Suprapubic skin (tissue), 3 donors: ENCODE measurements at regions not wholly inside any gene's neighbourhood (a gene's known extent, or its start where the extent isn't known, plus 50 kb on each side); places are given as distances from the start of the nearest gene placed in this dataset.

Experiments
- POLR2A ChIP-seq, 2 donors: fragments of 450-650 bp; IDR thresholded peaks; one replicate each; pipeline ENCODE4 v1.6.1; 2017; ENCODE audit warnings: antibody characterized with exemption in 2 of 2, mild to moderate bottlenecking in 2 of 2, moderate library complexity in 2 of 2
- TF ChIP-seq, protein P1 (sequence below), 2 donors: fragments of 200-600 bp in 1 of 2; fragments of 450-650 bp in 1 of 2; sonication (generic) in 1 of 2; IDR thresholded peaks; one replicate each; pipeline ENCODE4 v1.5.1; 2016 to 2019; ENCODE audit warnings: antibody characterized with exemption in 2 of 2, mild to moderate bottlenecking in 1 of 2, moderate library complexity in 1 of 2

DNA sequence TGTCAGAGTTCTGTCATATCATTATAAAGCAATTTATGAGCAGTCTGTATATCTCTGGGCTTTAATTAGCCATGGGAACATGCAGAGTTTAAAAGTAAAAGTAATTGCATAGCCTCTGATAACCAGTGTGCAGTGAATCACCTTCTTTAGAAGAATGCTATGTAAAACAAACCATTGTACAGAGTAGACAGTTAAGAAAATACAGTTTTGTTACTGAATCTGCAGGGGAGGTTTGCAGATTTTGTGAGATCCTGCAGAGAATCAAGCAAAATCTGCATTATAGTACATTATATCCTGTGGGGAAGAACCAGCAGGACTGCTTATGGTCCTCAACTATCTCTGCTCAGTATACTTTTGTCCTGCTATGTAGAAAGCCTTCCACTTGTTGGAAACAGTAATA, 396.2 kb upstream of the NAALADL2 start:
- TF ChIP-seq POLR2A (IDR thresholded peaks at IDR 0.05): no peak
- TF ChIP-seq, protein P1, sequence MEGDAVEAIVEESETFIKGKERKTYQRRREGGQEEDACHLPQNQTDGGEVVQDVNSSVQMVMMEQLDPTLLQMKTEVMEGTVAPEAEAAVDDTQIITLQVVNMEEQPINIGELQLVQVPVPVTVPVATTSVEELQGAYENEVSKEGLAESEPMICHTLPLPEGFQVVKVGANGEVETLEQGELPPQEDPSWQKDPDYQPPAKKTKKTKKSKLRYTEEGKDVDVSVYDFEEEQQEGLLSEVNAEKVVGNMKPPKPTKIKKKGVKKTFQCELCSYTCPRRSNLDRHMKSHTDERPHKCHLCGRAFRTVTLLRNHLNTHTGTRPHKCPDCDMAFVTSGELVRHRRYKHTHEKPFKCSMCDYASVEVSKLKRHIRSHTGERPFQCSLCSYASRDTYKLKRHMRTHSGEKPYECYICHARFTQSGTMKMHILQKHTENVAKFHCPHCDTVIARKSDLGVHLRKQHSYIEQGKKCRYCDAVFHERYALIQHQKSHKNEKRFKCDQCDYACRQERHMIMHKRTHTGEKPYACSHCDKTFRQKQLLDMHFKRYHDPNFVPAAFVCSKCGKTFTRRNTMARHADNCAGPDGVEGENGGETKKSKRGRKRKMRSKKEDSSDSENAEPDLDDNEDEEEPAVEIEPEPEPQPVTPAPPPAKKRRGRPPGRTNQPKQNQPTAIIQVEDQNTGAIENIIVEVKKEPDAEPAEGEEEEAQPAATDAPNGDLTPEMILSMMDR (IDR thresholded peaks at IDR 0.05): no peak
